Naive thymus-derived CD8-positive, alpha-beta T cell (primary cell): ENCODE measurements at regions not wholly inside any gene's neighbourhood (a gene's known extent, or its start where the extent isn't known, plus 50 kb on each side); places are given as distances from the start of the nearest gene placed in this dataset.
"Not testable (repeated sequence)": the region's sequence is repeated elsewhere in the genome, so short reads cannot be mapped to it uniquely, and the experiment has no call there.

Experiments
- ATAC-seq, 2 donors: fragments of 150-1000 bp; cut with Tn5 transposase in 1 of 2; sonication (Bioruptor Pico), chemical (Tn5 transposase) in 1 of 2; 1 replicate in 1 of 2; 2 replicates in 1 of 2; pipeline ENCODE4 v1.10.0; 2021; ENCODE audit warnings: mild to moderate bottlenecking in 2 of 2, moderate library complexity in 2 of 2
- POLR2A ChIA-PET: fragments of 350-600 bp; sonication (Branson Sonifier 250); formaldehyde crosslinking; loops from one replicate; lab custom pipeline; 2021; ENCODE audit warnings: antibody characterized with exemption; lab: Charles Lee
- DNase-seq, 10 donors: peaks; one replicate each; pipeline versions ENCODE4 v3.0.0 to v3.0.0-alpha.2; 2020 to 2022
- H3K27ac Mint-ChIP-seq, 10 donors: one replicate each; pipeline ENCODE4 v1.8.0; 2020 to 2022; ENCODE audit warnings: mild to moderate bottlenecking in 10 of 10, mixed read lengths in 10 of 10, moderate library complexity in 4 of 10, inconsistent platforms in 1 of 10
- H3K27me3 Mint-ChIP-seq, 5 donors: one replicate each; pipeline ENCODE4 v1.8.0; 2021 to 2022; ENCODE audit warnings: mixed read lengths in 5 of 5
- H3K36me3 Mint-ChIP-seq, 3 donors: one replicate each; pipeline ENCODE4 v1.8.0; 2020 to 2022; ENCODE audit warnings: mixed read lengths in 3 of 3, mild to moderate bottlenecking in 2 of 3, inconsistent platforms in 1 of 3
- H3K4me1 Mint-ChIP-seq, 4 donors: one replicate each; pipeline ENCODE4 v1.8.0; 2021 to 2022; ENCODE audit warnings: mixed read lengths in 4 of 4
- H3K4me3 Mint-ChIP-seq, 10 donors: one replicate each; pipeline ENCODE4 v1.8.0; 2020 to 2022; ENCODE audit warnings: mild to moderate bottlenecking in 10 of 10, mixed read lengths in 10 of 10, moderate library complexity in 6 of 10, inconsistent platforms in 1 of 10
- H3K9me3 Mint-ChIP-seq, 9 donors: one replicate each; pipeline ENCODE4 v1.8.0; 2020 to 2022; ENCODE audit warnings: mixed read lengths in 9 of 9, mild to moderate bottlenecking in 3 of 9, inconsistent platforms in 1 of 9, moderate library complexity in 1 of 9

DNA sequence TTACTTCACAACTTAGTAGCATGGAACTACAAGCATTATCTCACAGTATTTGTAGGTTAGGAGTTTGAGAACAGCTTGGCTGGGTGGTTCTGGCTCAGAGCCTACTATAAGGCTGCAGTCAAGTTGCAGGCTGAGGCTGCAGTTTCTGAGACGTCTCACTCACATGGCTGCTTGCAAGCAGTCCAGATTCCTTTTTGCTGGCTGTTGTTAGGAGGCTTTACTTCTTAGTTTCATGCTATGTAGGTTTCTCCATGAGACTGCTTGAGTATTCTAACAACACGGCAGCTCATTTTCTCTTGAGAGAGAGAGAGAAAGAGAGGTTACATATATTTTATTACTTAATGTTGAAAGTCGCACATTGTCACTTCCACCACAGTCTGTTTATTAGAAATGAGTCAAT is 1073.9 kb downstream of the NXPH1 start:
- H3K4me1 Mint-ChIP-seq, result no peaks in the 10 kb centered on the region
- ATAC-seq, result no peak
- H3K4me3 Mint-ChIP-seq, result no peak overlapping the region
- no peaks in the 10 kb centered on the region for H3K36me3 Mint-ChIP-seq
- H3K9me3 Mint-ChIP-seq, result peaks cover 0 to 7% (median 2%) of the 10 kb centered on the region in 9 donors
- no peak for DNase-seq
- H3K27ac Mint-ChIP-seq, result no peak overlapping the region
- POLR2A ChIA-PET, result no interaction called here
- no peaks in the 10 kb centered on the region for H3K27me3 Mint-ChIP-seq

DNA sequence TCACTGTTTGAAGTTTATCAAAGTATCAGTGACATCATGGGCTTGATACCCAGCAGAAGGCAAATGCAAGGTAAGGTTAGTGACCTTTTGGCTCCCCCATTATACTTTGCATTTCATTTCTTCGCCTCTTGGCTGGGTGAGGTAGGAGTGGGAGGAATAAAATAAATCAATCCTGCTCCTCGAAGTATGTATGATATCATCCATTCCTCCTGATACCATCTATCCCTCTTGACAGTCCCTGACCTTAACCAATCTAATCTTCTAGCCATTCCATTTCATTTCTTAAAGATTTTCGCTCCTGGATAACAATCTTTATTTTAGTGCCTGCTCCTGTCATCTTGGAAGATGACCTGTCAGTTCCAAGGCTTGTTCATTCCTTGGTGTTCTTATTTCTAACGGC is 1083.3 kb downstream of the NXPH1 start:
- H3K4me3 Mint-ChIP-seq, result no peak overlapping the region
- H3K9me3 Mint-ChIP-seq, result peaks cover 0 to 18% (median 5%) of the 10 kb centered on the region in 9 donors
- no peaks in the 10 kb centered on the region for H3K4me1 Mint-ChIP-seq
- H3K36me3 Mint-ChIP-seq, result no peaks in the 10 kb centered on the region
- ATAC-seq (no peak), DNase-seq (no peak)
- POLR2A ChIA-PET, result no interaction called here
- H3K27me3 Mint-ChIP-seq, result no peaks in the 10 kb centered on the region
- H3K27ac Mint-ChIP-seq, result no peak overlapping the region

DNA sequence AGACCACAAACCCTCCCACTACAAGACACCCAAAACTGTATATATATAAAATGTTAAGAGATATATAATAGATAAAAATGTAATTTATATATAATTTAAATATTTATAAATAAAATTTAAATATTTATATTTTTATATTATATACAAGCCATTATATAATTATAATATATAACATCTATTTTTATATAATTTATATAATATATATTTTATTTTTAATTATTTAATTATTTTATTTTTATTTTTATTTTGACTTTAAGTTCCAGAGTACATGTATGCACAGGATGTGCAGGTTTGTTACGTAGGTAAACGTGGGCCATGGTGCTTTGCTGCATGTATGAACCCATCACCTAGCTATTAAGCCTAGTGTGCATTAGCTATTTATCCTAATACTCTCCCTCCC is 1090.2 kb downstream of the NXPH1 start:
- Mint-ChIP-seq H3K27ac (no peak overlapping the region), H3K9me3 (peaks cover 0 to 7% (median 0%) of the 10 kb centered on the region in 9 donors), H3K4me1 (no peaks in the 10 kb centered on the region), H3K27me3 (no peaks in the 10 kb centered on the region), H3K4me3 (no peak overlapping the region), H3K36me3 (no peaks in the 10 kb centered on the region)
- DNase-seq (no peak), ATAC-seq (no peak)
- POLR2A ChIA-PET, result no interaction called here

DNA sequence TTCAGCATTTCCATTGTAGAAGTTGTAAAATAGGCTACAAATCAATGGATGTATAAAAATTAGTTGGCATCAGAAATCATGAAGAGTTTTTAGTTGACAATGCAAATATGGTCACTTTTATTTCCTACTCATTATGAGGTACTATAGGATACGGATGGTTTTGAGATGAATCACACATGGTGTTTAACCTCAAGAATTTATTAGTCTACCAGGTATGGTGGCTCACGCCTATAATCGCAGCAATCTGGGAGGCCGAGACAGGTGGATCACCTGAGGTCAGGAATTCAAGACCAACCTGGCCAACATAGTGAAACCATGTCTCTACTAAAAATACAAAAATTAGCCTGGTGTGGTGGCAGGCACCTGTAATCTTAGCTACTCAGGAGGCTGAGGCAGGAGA is 1119.0 kb downstream of the NXPH1 start:
- H3K4me3 Mint-ChIP-seq, ATAC-seq, H3K4me1 Mint-ChIP-seq, POLR2A ChIA-PET, H3K36me3 Mint-ChIP-seq, DNase-seq, H3K27me3 Mint-ChIP-seq, H3K27ac Mint-ChIP-seq: not testable (repeated sequence)
- peaks cover 0 to 12% (median 7%) of the 10 kb centered on the region in 9 donors for H3K9me3 Mint-ChIP-seq

DNA sequence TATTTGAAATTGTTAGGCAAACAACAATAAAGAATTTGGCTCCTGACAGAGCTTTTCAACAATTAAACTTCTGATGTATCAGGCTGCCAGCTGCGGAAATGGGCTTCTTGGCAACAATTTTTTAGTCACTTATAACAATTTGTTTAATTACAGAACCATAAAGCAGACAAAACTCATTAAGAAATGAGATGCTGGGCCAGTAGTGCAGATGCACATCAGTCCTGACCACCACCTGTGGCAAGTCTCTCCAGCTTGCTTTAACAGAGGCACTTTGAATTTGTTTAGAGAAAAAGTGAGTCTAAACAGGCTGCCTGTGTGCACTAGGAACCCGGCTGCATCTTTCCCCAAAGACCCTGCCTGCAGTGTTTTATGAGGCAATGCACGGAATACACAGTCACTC is 1124.4 kb downstream of the NXPH1 start:
- no peak for DNase-seq
- Mint-ChIP-seq H3K36me3 (no peaks in the 10 kb centered on the region), H3K4me1 (no peaks in the 10 kb centered on the region), H3K9me3 (peaks cover 0 to 12% (median 0%) of the 10 kb centered on the region in 9 donors), H3K27ac (no peak overlapping the region), H3K4me3 (no peak overlapping the region), H3K27me3 (no peaks in the 10 kb centered on the region)
- POLR2A ChIA-PET, result no interaction called here
- ATAC-seq, result no peak

DNA sequence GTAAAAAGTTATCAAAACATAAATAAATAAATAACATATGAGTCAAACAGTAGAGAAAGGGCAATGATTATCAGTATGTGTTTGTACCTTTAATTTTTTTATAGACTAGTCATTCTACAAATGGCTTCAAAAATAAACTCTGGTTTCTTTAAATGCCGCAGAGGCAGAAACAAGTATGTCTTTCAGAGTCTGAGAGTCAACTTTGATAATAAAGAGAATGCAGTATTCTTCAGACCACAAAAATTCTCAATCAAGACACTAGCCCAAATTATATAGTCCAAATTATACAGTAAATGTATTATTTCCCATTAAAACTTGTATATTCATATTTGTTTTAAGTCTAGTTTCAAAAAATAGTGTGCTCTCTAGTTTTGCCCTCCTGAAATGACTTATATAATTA is 1142.3 kb downstream of the NXPH1 start:
- no peak for ATAC-seq
- no peak overlapping the region for H3K27ac Mint-ChIP-seq
- POLR2A ChIA-PET, result no interaction called here
- H3K4me1 Mint-ChIP-seq, result no peaks in the 10 kb centered on the region
- H3K4me3 Mint-ChIP-seq, result no peak overlapping the region
- no peaks in the 10 kb centered on the region for H3K36me3 Mint-ChIP-seq
- peaks cover 0 to 15% (median 10%) of the 10 kb centered on the region in 9 donors for H3K9me3 Mint-ChIP-seq
- DNase-seq, result no peak
- no peaks in the 10 kb centered on the region for H3K27me3 Mint-ChIP-seq

DNA sequence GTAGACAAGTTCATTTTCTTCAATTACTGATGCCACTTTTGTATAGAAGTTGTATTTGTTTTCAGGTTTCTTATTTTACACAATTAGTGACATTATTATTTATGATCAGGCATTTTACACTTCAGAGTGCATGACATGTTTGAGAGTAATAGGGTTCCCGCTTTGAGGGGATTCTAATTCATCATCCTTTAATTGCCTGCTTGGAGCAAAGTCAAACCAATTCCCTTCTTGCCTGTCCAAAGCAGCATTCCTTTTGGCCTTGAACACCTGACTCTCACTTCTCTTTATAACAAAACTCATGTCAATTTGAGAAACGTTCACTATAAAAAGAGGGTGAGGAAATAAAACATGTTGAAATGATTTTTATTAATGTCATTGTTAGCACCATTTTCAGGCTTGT is 1149.4 kb downstream of the NXPH1 start:
- Mint-ChIP-seq H3K4me3 (no peak overlapping the region), H3K36me3 (no peaks in the 10 kb centered on the region), H3K9me3 (peaks cover 0 to 15% (median 0%) of the 10 kb centered on the region in 9 donors), H3K4me1 (no peaks in the 10 kb centered on the region), H3K27ac (no peak overlapping the region), H3K27me3 (no peaks in the 10 kb centered on the region)
- POLR2A ChIA-PET, result no interaction called here
- ATAC-seq, result no peak
- no peak for DNase-seq

DNA sequence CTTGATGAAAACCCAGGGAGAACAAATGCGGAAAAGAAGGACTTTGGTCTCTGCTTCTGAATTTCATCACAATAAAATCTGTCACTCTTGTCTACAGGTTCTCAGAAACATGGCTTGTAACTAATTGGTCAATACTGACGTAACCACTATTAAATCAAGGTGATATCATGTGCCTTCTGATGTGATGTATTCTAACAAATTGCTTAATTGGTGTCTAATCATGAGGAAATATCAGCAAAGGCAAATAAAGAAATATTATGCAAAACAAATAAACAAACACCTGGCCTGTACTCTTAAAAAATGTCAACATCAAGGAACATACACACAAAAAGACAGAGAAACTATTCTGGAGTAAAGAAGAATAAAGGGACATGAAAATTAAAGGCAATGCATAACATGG is 1165.0 kb downstream of the NXPH1 start:
- H3K27me3 Mint-ChIP-seq, result no peaks in the 10 kb centered on the region
- H3K9me3 Mint-ChIP-seq, result peaks cover 0 to 19% (median 0%) of the 10 kb centered on the region in 9 donors
- ATAC-seq, result no peak
- POLR2A ChIA-PET, result no interaction called here
- H3K4me1 Mint-ChIP-seq, result no peaks in the 10 kb centered on the region
- no peak for DNase-seq
- no peaks in the 10 kb centered on the region for H3K36me3 Mint-ChIP-seq
- no peak overlapping the region for H3K27ac Mint-ChIP-seq
- H3K4me3 Mint-ChIP-seq, result no peak overlapping the region

DNA sequence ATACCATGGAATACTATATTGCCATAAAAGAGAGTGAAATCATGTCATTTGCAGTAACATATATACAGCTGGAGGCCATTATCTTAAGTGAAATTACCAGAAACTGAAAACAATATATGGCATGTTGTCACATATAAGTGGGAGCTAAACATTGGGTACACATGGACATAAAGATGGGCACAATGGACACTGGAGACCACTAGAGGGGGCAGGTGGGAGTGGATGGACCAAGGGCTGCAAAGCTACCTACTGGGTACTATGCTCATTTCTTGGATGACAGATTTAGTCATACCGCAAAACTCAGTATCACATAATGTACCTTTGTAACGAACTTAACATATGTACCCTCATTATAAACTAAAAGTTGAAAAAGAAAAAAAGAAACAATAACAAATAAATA is 1167.6 kb downstream of the NXPH1 start:
- no peak overlapping the region for H3K4me3 Mint-ChIP-seq
- H3K27ac Mint-ChIP-seq, result no peak overlapping the region
- ATAC-seq (no peak), DNase-seq (no peak)
- no peaks in the 10 kb centered on the region for H3K27me3 Mint-ChIP-seq
- peaks cover 0 to 20% (median 1%) of the 10 kb centered on the region in 9 donors for H3K9me3 Mint-ChIP-seq
- H3K4me1 Mint-ChIP-seq, result no peaks in the 10 kb centered on the region
- POLR2A ChIA-PET, result no interaction called here
- H3K36me3 Mint-ChIP-seq, result no peaks in the 10 kb centered on the region

DNA sequence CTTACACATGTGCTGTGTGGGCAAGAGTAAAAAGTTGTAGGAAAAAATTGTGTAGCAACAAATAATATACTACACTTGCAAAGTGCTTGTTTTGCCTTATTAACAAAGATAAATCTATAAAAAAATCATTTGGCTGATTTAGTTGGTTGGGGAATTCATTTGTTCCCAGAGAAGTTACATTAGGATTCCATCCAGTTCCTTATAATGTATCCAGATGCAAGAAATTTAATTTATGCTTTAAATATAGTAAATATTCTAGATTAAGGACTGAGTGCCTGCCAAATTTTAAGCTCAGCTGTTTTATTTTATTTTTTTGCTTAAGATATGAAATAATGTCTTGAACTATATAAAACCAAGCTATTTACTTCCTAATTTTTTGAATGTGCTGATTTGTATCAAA is 1169.9 kb downstream of the NXPH1 start:
- no peaks in the 10 kb centered on the region for H3K36me3 Mint-ChIP-seq
- H3K4me3 Mint-ChIP-seq, result no peak overlapping the region
- H3K9me3 Mint-ChIP-seq, result peaks cover 0 to 24% (median 1%) of the 10 kb centered on the region in 9 donors
- ATAC-seq (no peak), DNase-seq (no peak)
- POLR2A ChIA-PET, result no interaction called here
- H3K27ac Mint-ChIP-seq, result no peak overlapping the region
- H3K27me3 Mint-ChIP-seq, result no peaks in the 10 kb centered on the region
- no peaks in the 10 kb centered on the region for H3K4me1 Mint-ChIP-seq

DNA sequence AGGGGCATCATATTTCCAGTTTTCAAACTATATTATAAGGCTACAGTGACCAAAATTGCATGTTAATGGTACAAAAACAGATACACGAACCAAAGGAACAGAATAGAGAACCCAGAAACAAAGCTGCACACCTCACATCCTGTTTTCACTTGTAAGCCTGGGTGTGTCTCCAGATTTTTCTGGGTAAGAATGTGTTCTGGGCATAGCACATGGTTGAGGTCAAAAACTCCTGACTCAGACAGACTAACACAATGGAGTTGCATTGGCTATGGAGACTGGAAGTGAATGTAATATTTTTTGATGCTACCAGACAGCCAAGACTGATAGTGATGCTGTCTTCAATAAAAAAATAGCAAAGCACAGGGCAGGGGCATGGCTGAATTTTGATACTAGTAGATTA is 1175.2 kb downstream of the NXPH1 start:
- Mint-ChIP-seq H3K4me3 (no peak overlapping the region), H3K27me3 (no peaks in the 10 kb centered on the region), H3K27ac (no peak overlapping the region), H3K36me3 (no peaks in the 10 kb centered on the region), H3K4me1 (no peaks in the 10 kb centered on the region), H3K9me3 (peaks cover 3 to 24% (median 7%) of the 10 kb centered on the region in 9 donors)
- POLR2A ChIA-PET, result no interaction called here
- ATAC-seq (no peak), DNase-seq (no peak)

DNA sequence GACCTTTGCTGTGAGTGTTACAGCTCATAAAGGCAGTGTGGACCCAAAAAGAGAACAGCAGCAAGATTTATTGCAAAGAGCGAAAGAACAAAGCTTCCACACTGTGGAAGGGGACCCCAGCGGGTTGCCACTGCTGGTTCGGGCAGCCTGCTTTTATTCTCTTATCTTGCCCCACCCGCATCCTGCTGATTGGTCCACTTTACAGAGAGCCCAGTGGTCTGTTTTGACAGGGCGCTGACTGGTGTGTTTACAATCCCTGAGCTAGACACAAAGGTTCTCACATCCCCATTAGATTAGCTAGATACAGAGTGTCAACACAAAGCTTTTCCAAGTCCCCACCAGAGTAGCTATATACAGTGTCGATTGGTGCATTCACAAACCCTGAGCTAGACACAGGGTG is 1187.5 kb downstream of the NXPH1 start:
- H3K27me3 Mint-ChIP-seq, H3K4me1 Mint-ChIP-seq, POLR2A ChIA-PET, ATAC-seq, H3K36me3 Mint-ChIP-seq, DNase-seq, H3K4me3 Mint-ChIP-seq, H3K27ac Mint-ChIP-seq: not testable (repeated sequence)
- H3K9me3 Mint-ChIP-seq, result peaks cover 0 to 24% (median 9%) of the 10 kb centered on the region in 9 donors

DNA sequence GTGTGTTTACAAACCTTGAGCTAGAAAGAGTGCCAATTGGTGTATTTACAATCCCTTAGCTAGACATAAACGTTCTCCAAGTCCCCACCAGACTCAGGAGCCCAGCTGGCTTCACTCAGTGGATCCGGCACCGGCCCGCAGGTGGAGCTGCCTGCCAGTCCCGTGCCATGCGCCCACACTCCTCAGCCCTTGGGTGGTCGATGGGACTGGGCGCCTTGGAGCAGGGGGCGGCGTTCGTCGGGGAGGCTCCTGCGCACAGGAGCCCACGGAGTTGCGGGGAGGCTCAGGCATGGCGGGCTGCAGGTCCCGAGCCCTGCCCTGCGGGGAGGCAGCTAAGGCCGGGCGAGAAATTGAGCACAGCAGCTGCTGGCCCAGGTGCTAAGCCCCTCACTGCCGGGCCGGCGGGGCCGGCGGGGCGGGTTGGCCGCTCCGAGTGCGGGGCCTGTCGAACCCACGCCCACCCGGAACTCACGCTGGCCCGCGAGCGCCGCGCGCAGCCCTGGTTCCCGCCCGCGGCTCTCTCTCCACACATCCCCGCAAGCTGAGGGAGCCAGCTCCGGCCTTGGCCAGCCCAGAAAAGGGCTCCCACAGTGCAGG is 1188.0 kb downstream of the NXPH1 start:
- H3K4me1 Mint-ChIP-seq, H3K4me3 Mint-ChIP-seq, H3K27me3 Mint-ChIP-seq, POLR2A ChIA-PET, ATAC-seq, H3K27ac Mint-ChIP-seq, H3K36me3 Mint-ChIP-seq: not testable (repeated sequence)
- peak in 1 of 10 donors; percentile 22 for DNase-seq
- peaks cover 0 to 24% (median 9%) of the 10 kb centered on the region in 9 donors for H3K9me3 Mint-ChIP-seq

DNA sequence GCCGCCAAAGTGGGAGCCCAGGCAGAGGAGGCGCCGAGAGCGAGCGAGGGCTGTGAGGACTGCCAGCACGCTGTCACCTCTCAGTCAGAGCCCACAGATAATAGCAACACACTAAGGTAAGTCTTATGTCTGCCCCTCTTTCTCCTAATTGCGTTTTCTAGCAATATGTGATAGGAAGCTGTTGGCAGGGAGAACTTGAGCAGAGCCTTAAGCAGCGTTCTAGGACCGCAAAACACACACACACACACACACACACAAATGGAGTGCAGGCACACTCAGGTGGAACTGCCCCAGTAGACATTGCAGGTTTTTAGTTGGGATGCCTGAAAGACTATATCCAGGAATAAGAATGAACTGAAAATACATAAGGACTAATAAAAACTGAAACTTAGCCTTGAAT is 1188.5 kb downstream of the NXPH1 start:
- peaks cover 0 to 23% (median 9%) of the 10 kb centered on the region in 9 donors for H3K9me3 Mint-ChIP-seq
- DNase-seq (no peak), ATAC-seq (no peak)
- no peaks in the 10 kb centered on the region for H3K36me3 Mint-ChIP-seq
- no peaks in the 10 kb centered on the region for H3K27me3 Mint-ChIP-seq
- no peak overlapping the region for H3K27ac Mint-ChIP-seq
- no peak overlapping the region for H3K4me3 Mint-ChIP-seq
- no peaks in the 10 kb centered on the region for H3K4me1 Mint-ChIP-seq
- POLR2A ChIA-PET, result no interaction called here
